PC-3 (cell line): ENCODE measurements at regions not wholly inside any gene's neighbourhood (a gene's known extent, or its start where the extent isn't known, plus 50 kb on each side); places are given as distances from the start of the nearest gene placed in this dataset.

ENCODE experiments used
- ATAC-seq: fragments of 200-7000 bp; cut with Tn5 transposase; 2 replicates; pipeline ENCODE4 v1.9.1; 2020; ENCODE audit warnings: mild to moderate bottlenecking, moderate library complexity
- BruUV-seq: library from RNA; stranded (reverse); fragments of 400-500 nt; replicated peaks from 2 replicates; lab custom pipeline; 2021; lab: Mats Ljungman, UMichigan
- CTCF ChIA-PET: fragments of 300-600 bp; sonication (Branson Sonifier 250); formaldehyde crosslinking; loops from one replicate; lab custom pipeline; 2022; ENCODE audit warnings: antibody characterized with exemption; lab: Charles Lee
- POLR2A ChIA-PET: fragments of 300-600 bp; sonication (Branson Sonifier 250); formaldehyde crosslinking; loops from one replicate; lab custom pipeline; 2022; ENCODE audit warnings: antibody characterized with exemption; ENCODE audit not compliant: unreplicated experiment; lab: Charles Lee
- DNase-seq: peaks from one replicate; pipeline ENCODE4 v3.0.0-alpha.2; 2015
- H2AFZ ChIP-seq: fragments of 300-600 bp; sonication (generic); 2 replicates; pipeline ENCODE4 v1.6.0; 2016; ENCODE audit warnings: antibody characterized with exemption, low read length
- H3F3A ChIP-seq: fragments of 300-600 bp; sonication (generic); one replicate; pipeline ENCODE4 v1.6.0; 2017; ENCODE audit warnings: antibody characterized with exemption, low read length, control low read depth, mild to moderate bottlenecking; ENCODE audit not compliant: unreplicated experiment
- H3K27ac ChIP-seq: fragments of 300-600 bp; sonication (generic); 2 replicates; pipeline ENCODE4 v1.5.1; 2016; ENCODE audit warnings: mild to moderate bottlenecking, low read length
- H3K27me3 ChIP-seq: fragments of 300-600 bp; sonication (generic); 2 replicates; pipeline ENCODE4 v1.6.1; 2016; ENCODE audit warnings: low read length, mixed read lengths
- H3K36me3 ChIP-seq: fragments of 300-600 bp; sonication (generic); 2 replicates; pipeline ENCODE4 v1.6.1; 2016; ENCODE audit warnings: low read depth, mixed run types, low read length, mixed read lengths
- H3K4me1 ChIP-seq: fragments of 300-600 bp; sonication (generic); 2 replicates; pipeline ENCODE4 v1.5.1; 2016; ENCODE audit warnings: low read length; ENCODE audit not compliant: insufficient read depth
- H3K4me2 ChIP-seq: fragments of 300-600 bp; sonication (generic); 2 replicates; pipeline ENCODE4 v1.6.0; 2016; ENCODE audit warnings: low read length
- H3K4me3 ChIP-seq: fragments of 300-600 bp; sonication (generic); 2 replicates; pipeline ENCODE4 v1.5.1; 2016; ENCODE audit warnings: mild to moderate bottlenecking, low read length, mixed read lengths
- H3K79me2 ChIP-seq: fragments of 300-600 bp; sonication (generic); 2 replicates; pipeline ENCODE4 v1.6.1; 2017; ENCODE audit warnings: low read length, mixed read lengths
- H3K9ac ChIP-seq: fragments of 300-600 bp; sonication (generic); 2 replicates; pipeline ENCODE4 v1.6.0; 2016; ENCODE audit warnings: mild to moderate bottlenecking, low read length
- H3K9me2 ChIP-seq: fragments of 300-600 bp; sonication (generic); replicated peaks from 2 replicates; pipeline ENCODE4 v1.6.1; 2016; ENCODE audit warnings: mixed run types, low read length, mixed read lengths
- H3K9me3 ChIP-seq: fragments of 300-600 bp; sonication (generic); 2 replicates; pipeline ENCODE4 v1.6.1; 2016; ENCODE audit warnings: low read length, mixed read lengths
- H4K20me1 ChIP-seq: fragments of 300-600 bp; sonication (generic); 2 replicates; pipeline ENCODE4 v1.6.1; 2016; ENCODE audit warnings: low read length, mixed read lengths
- CTCF ChIP-seq: fragments of 300-600 bp; sonication (generic); conservative IDR thresholded peaks from 2 replicates; pipeline ENCODE4 v1.5.1; 2017; ENCODE audit warnings: antibody characterized with exemption, low read depth, mild to moderate bottlenecking, low read length
- EZH2 ChIP-seq: fragments of 300-600 bp; sonication (generic); IDR thresholded peaks from one replicate; pipeline ENCODE4 v1.6.1; 2017; ENCODE audit warnings: antibody characterized with exemption, mild to moderate bottlenecking, low read length; ENCODE audit not compliant: unreplicated experiment
- EZH2phosphoT487 ChIP-seq: fragments of 300-600 bp; sonication (generic); IDR thresholded peaks from 2 replicates; pipeline ENCODE4 v1.6.1; 2018; ENCODE audit warnings: mild to moderate bottlenecking, antibody characterized with exemption, low read length, borderline replicate concordance
- intact Hi-C: fragments of 100-400 bp; cut with micrococcal nuclease; formaldehyde crosslinking; loops from 2 replicates; pipeline ENCODE4 v1.9.0; 2023

GRCh38 chr3:111485086-111485485 lies 56.9 kb upstream of the CD96 start:
- no peak overlapping the region for H3K4me2 ChIP-seq
- H3K4me1 ChIP-seq: no peaks in the 10 kb centered on the region
- no peak overlapping the region for H3K4me3 ChIP-seq
- H3K79me2 ChIP-seq: no peaks in the 10 kb centered on the region
- H3F3A ChIP-seq: no peaks in the 10 kb centered on the region
- TF ChIP-seq EZH2phosphoT487 (no peak), CTCF (no peak), EZH2 (no peak)
- no peaks in the 10 kb centered on the region for H3K9me2 ChIP-seq
- ChIA-PET POLR2A (no interaction called here), CTCF (no interaction called here)
- H3K9me3 ChIP-seq: no peaks in the 10 kb centered on the region
- ATAC-seq (no peak), DNase-seq (no peak)
- no peaks in the 10 kb centered on the region for H4K20me1 ChIP-seq
- no peak overlapping the region for H3K27ac ChIP-seq
- intact Hi-C loops: loop anchor here (2.0 kb wide), 1 partner anchor 54 kb away; no protein-coding TSS in a partner anchor
- BruUV-seq: no TSS peak
- H2AFZ ChIP-seq: no peak overlapping the region
- H3K27me3 ChIP-seq: no peaks in the 10 kb centered on the region
- H3K36me3 ChIP-seq: no peaks in the 10 kb centered on the region
- H3K9ac ChIP-seq: no peak overlapping the region
